ENCODE measurements at regions not wholly inside any gene's neighbourhood (a gene's known extent, or its start where the extent isn't known, plus 50 kb on each side); places are given as distances from the start of the nearest gene placed in this dataset.
"Not testable (repeated sequence)": the region's sequence is repeated elsewhere in the genome, so short reads cannot be mapped to it uniquely, and the experiment has no call there.

DNA sequence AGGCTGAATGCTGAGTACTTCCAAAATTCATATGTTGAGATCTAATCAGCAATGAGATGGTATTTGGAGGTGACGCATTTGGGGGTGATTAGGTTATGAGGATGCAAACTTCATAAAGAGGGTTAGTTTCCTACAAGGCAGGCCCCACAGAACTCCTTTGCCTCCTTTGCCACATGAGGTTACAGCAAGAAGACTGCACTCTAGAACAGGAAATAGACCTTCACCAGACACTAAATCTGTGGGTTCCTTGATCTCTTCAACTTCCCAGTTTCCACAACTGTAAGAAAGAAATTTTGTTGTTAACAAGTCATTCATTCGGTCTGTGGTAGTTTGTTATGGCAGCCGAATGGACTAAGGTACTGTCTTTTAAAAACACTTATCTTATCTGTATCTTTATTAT lies 681.9 kb upstream of the HS3ST1 start:
- no peaks in the 10 kb centered on the region for H3K9me2 ChIP-seq
- no peaks in the 10 kb centered on the region for H3K27me3 ChIP-seq (ENCODE audit: insufficient read depth)
- 54% methylated on average over 3 of the region's 3 CpGs for WGBS (ENCODE audit: low lambda C conversion rate)
- H3K9me3 ChIP-seq = no peaks in the 10 kb centered on the region; the same call in 1 of the 2 replicates
- ChIA-PET CTCF (no interaction called here), POLR2A (no interaction called here)
- TF ChIP-seq TEAD4 (IDR thresholded peaks at IDR 0.05; ENCODE audit: borderline replicate concordance, insufficient read depth) = no peak
- TF ChIP-seq FOXJ3 (CRISPR knock-in tag; IDR thresholded peaks at IDR 0.05) = no peak
- TF ChIP-seq PBX3 (IDR thresholded peaks at IDR 0.05) = no peak
- TF ChIP-seq, protein P1, sequence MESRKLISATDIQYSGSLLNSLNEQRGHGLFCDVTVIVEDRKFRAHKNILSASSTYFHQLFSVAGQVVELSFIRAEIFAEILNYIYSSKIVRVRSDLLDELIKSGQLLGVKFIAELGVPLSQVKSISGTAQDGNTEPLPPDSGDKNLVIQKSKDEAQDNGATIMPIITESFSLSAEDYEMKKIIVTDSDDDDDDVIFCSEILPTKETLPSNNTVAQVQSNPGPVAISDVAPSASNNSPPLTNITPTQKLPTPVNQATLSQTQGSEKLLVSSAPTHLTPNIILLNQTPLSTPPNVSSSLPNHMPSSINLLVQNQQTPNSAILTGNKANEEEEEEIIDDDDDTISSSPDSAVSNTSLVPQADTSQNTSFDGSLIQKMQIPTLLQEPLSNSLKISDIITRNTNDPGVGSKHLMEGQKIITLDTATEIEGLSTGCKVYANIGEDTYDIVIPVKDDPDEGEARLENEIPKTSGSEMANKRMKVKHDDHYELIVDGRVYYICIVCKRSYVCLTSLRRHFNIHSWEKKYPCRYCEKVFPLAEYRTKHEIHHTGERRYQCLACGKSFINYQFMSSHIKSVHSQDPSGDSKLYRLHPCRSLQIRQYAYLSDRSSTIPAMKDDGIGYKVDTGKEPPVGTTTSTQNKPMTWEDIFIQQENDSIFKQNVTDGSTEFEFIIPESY (IDR thresholded peaks at IDR 0.05; ENCODE audit: borderline replicate concordance, low read depth) = no peak
- no peak for TF ChIP-seq EZH2phosphoT487 (IDR thresholded peaks at IDR 0.05; ENCODE audit: borderline replicate concordance, low read depth)
- TF ChIP-seq GABPA (IDR thresholded peaks at IDR 0.05; ENCODE audit: low read depth) = no peak
- TF ChIP-seq TAF1 (IDR thresholded peaks at IDR 0.05; ENCODE audit: borderline replicate concordance, low read depth, low read length) = no peak
- TF ChIP-seq CHD2 (IDR thresholded peaks at IDR 0.05; ENCODE audit: low read length, partially characterized antibody) = no peak
- TF ChIP-seq RAD21 (IDR thresholded peaks at IDR 0.05; ENCODE audit: low read length) = no peak
- TF ChIP-seq RFX5 (IDR thresholded peaks at IDR 0.05; ENCODE audit: low read length) = no peak
- TF ChIP-seq FOSL2 (IDR thresholded peaks at IDR 0.05; ENCODE audit: borderline replicate concordance, low read depth) = no peak
- TF ChIP-seq YY1 (IDR thresholded peaks at IDR 0.05; ENCODE audit: low read depth) = no peak
- no peak for TF ChIP-seq MXI1 (IDR thresholded peaks at IDR 0.05; ENCODE audit: low read depth, low read length)
- no peak for TF ChIP-seq RXRA (IDR thresholded peaks at IDR 0.05; ENCODE audit: borderline replicate concordance, low read depth)
- TF ChIP-seq MEF2A (IDR thresholded peaks at IDR 0.05; ENCODE audit: borderline replicate concordance, low read depth) = no peak
- no peak for TF ChIP-seq USF1 (IDR thresholded peaks at IDR 0.05; ENCODE audit: borderline replicate concordance, low read depth)
- no peak for TF ChIP-seq GATA2 (CRISPR knock-in tag; IDR thresholded peaks at IDR 0.05)
- no peak for TF ChIP-seq MAX (IDR thresholded peaks at IDR 0.05; ENCODE audit: low read depth)
- no peak for TF ChIP-seq SIN3A (IDR thresholded peaks at IDR 0.05; ENCODE audit: borderline replicate concordance, low read depth, low read length)
- H4K20me1 ChIP-seq (ENCODE audit: insufficient read depth) = no peaks in the 10 kb centered on the region
- H3K27ac ChIP-seq (ENCODE audit: low read depth in 2 of 2, low read length in 1 of 2) = no peak overlapping the region
- H3K9ac ChIP-seq = no peak overlapping the region
- peaks cover 2% of the 10 kb centered on the region for H3F3A ChIP-seq (replicated peaks; ENCODE audit: insufficient read depth)
- H3K4me2 ChIP-seq = no peak overlapping the region
- no peak overlapping the region for H3K4me3 ChIP-seq (ENCODE audit: low read depth in 2 of 2, low read length in 1 of 2)
- no peak for DNase-seq
- no peaks in the 10 kb centered on the region for H3K4me1 ChIP-seq (ENCODE audit: control insufficient read depth in 1 of 2, insufficient read depth in 2 of 2, low read depth in 1 of 2, low read length in 1 of 2)
- no peak overlapping the region for H2AFZ ChIP-seq (ENCODE audit: low read depth)
- H3K79me2 ChIP-seq (ENCODE audit: insufficient read depth) = no peaks in the 10 kb centered on the region
- H3K36me3 ChIP-seq (replicated peaks in 1 of 2; ENCODE audit: control insufficient read depth in 1 of 2, insufficient read depth in 2 of 2, low read length in 1 of 2) = no peaks in the 10 kb centered on the region

DNA sequence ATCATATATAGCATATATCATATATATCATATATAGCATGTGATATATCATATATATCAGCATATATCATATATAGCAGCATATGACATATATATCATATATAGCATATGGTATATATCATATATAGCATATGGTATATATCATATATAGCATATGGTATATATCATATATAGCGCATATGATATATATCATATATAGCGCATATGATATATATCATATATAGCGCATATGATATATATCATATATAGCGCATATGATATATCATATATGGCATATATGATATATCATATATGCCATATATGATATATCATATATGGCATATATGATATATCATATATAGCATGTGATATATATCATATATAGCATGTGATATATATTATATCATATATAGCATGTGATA lies 680.4 kb upstream of the HS3ST1 start:
- H3K27ac ChIP-seq (ENCODE audit: low read depth in 2 of 2, low read length in 1 of 2); H3K4me1 ChIP-seq (ENCODE audit: control insufficient read depth in 1 of 2, insufficient read depth in 2 of 2, low read depth in 1 of 2, low read length in 1 of 2); H3K36me3 ChIP-seq (replicated peaks in 1 of 2; ENCODE audit: control insufficient read depth in 1 of 2, insufficient read depth in 2 of 2, low read length in 1 of 2); H3K27me3 ChIP-seq (ENCODE audit: insufficient read depth); CTCF ChIA-PET; H3K9ac ChIP-seq; POLR2A ChIA-PET; H4K20me1 ChIP-seq (ENCODE audit: insufficient read depth); H3K4me2 ChIP-seq; H3K4me3 ChIP-seq (ENCODE audit: low read depth in 2 of 2, low read length in 1 of 2); H2AFZ ChIP-seq (ENCODE audit: low read depth); H3K9me3 ChIP-seq; H3F3A ChIP-seq (replicated peaks; ENCODE audit: insufficient read depth); H3K9me2 ChIP-seq; H3K79me2 ChIP-seq (ENCODE audit: insufficient read depth); DNase-seq: not testable (repeated sequence)
- 84% methylated on average over 4 of the region's 4 CpGs for WGBS (ENCODE audit: low lambda C conversion rate)
